Testis (tissue), 2 donors: ENCODE measurements at regions not wholly inside any gene's neighbourhood (a gene's known extent, or its start where the extent isn't known, plus 50 kb on each side); places are given as distances from the start of the nearest gene placed in this dataset.

Experiments used
- DNase-seq: peaks from one replicate; pipeline ENCODE4 v3.0.0-alpha.2; 2019
- H3K27ac ChIP-seq, 2 donors: fragments of 200-600 bp; sonication (generic); one replicate each; pipeline ENCODE4 v1.5.1; 2019
- H3K27me3 ChIP-seq: fragments of 200-600 bp; sonication (generic); one replicate; pipeline ENCODE4 v1.5.1; 2019
- H3K36me3 ChIP-seq: fragments of 200-600 bp; sonication (generic); one replicate; pipeline ENCODE4 v1.5.1; 2017; ENCODE audit warnings: low read depth; ENCODE audit errors: missing control alignments
- H3K4me1 ChIP-seq: fragments of 200-600 bp; sonication (generic); one replicate; pipeline ENCODE4 v1.5.1; 2019
- H3K4me3 ChIP-seq, 2 donors: fragments of 200-600 bp; sonication (generic); one replicate each; pipeline ENCODE4 v1.5.1; 2017 to 2019
- H3K9me3 ChIP-seq: fragments of 200-600 bp; sonication (generic); one replicate; pipeline ENCODE4 v1.5.1; 2017
- CTCF ChIP-seq, 3 experiments: fragments of 450-650 bp in 2 of 3; fragments of 200-600 bp in 1 of 3; sonication (generic) in 1 of 3; IDR thresholded peaks; one replicate each; pipeline ENCODE4 v1.5.1; 2016 to 2019; ENCODE audit warnings: antibody characterized with exemption in 3 of 3, mild to moderate bottlenecking in 2 of 3, moderate library complexity in 1 of 3
- POLR2A ChIP-seq: fragments of 450-650 bp; IDR thresholded peaks from one replicate; pipeline ENCODE4 v1.6.1; 2017; ENCODE audit warnings: antibody characterized with exemption, mild to moderate bottlenecking, moderate library complexity
- WGBS, 2 donors: methylation state at CpG; one replicate each; pipeline ENCODE4 v1.1.5; 2018; 5-methylcytosine and 5-hydroxymethylcytosine counted together
- intact Hi-C: fragments of 100-400 bp; cut with DNase I; formaldehyde crosslinking; loops from one replicate; pipeline ENCODE4 v1.15.1; 2023; ENCODE audit warnings: low total_unique reads

DNA sequence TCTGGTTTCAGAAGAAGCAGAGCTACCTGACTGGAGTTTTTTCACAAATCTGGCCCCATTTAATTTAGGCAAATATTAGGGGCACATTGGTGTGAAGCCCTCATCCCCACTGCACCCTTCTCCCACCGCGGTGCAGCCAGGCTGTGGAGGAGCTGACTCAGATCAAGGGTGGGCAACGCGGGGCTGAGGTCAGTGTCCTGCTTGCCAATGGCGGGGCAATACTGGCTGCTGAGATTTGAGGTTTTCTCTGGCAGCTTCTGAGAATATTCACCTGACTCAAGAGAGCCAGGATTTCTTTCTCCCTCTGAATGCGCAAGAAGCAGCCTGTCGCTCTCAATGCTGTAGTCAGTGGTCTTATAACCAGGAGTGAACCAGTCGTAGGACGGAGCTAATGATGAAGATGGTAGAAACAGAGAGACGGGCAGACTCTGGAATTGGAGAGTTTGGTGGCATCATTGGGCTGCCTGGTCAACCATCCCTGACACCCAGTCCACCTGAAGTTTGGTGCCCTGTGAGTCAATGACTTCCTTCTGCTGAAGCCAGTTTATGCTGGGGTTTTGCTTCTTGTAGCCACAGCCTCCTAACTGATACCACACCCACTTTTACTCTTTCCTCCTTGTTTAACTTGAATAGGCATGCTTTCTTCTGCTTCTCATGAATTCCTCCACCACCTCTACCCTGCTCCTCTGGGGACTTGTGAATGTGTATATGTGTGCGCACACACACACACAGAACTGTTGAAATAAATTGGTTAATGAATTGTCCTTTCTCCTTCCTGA lies 123.7 kb upstream of the CTBP2 start:
- Histone ChIP-seq H3K27me3 (no peaks in the 10 kb centered on the region), H3K9me3 (no peaks in the 10 kb centered on the region), H3K4me3 (no peak overlapping the region), H3K36me3 (no peaks in the 10 kb centered on the region), H3K4me1 (no peaks in the 10 kb centered on the region), H3K27ac (no peak overlapping the region)
- intact Hi-C loops: no loop called here
- TF ChIP-seq POLR2A (no peak), CTCF (IDR thresholded peaks at IDR 0.05) (no peak)
- DNase-seq: no peak
- WGBS, 2 donors: 90 to 93% methylated on average over 11 of the region's 11 CpGs

- Histone ChIP-seq H3K27ac (no peak overlapping the region), H3K9me3 (no peaks in the 10 kb centered on the region), H3K4me1 (no peaks in the 10 kb centered on the region), H3K36me3 (no peaks in the 10 kb centered on the region), H3K4me3 (no peak overlapping the region), H3K27me3 (no peaks in the 10 kb centered on the region)
- intact Hi-C loops: no loop called here
- DNase-seq: no peak
- TF ChIP-seq CTCF (IDR thresholded peaks at IDR 0.05): no peak
- no peak for TF ChIP-seq POLR2A
- WGBS, 2 donors: 74 to 83% methylated on average over 7 of the region's 7 CpGs
Measured at GRCh38 chr10:125283191-125283835, 123.0 kb upstream of the CTBP2 start.

- Histone ChIP-seq H3K4me1 (no peaks in the 10 kb centered on the region), H3K4me3 (no peak overlapping the region), H3K9me3 (no peaks in the 10 kb centered on the region), H3K27ac (no peak overlapping the region), H3K27me3 (no peaks in the 10 kb centered on the region), H3K36me3 (no peaks in the 10 kb centered on the region)
- 42 to 53% methylated on average over 5 to 6 of the region's 6 CpGs for WGBS, 2 donors
- DNase-seq: no peak
- intact Hi-C loops: no loop called here
- TF ChIP-seq POLR2A: no peak
- TF ChIP-seq CTCF (IDR thresholded peaks at IDR 0.05): no peak
Measured at GRCh38 chr10:125281091-125281490, 120.7 kb upstream of the CTBP2 start.

- intact Hi-C loops: no loop called here
- Histone ChIP-seq H3K27me3 (no peaks in the 10 kb centered on the region), H3K4me3 (no peak overlapping the region), H3K9me3 (no peaks in the 10 kb centered on the region), H3K4me1 (no peaks in the 10 kb centered on the region), H3K27ac (no peak overlapping the region), H3K36me3 (no peaks in the 10 kb centered on the region)
- DNase-seq: no peak
- TF ChIP-seq POLR2A (no peak), CTCF (IDR thresholded peaks at IDR 0.05) (no peak)
- 95 to 96% methylated on average over 2 of the region's 2 CpGs for WGBS, 2 donors
Measured at GRCh38 chr10:125276133-125276532, 115.8 kb upstream of the CTBP2 start.
